ENCODE measurements at regions not wholly inside any gene's neighbourhood (a gene's known extent, or its start where the extent isn't known, plus 50 kb on each side); places are given as distances from the start of the nearest gene placed in this dataset.

GRCh38 chr11:80929031-80929805 lies 1488.4 kb upstream of the TENM4 start:
- H3K27me3 ChIP-seq (ENCODE audit: control insufficient read depth, insufficient read depth, low read length): no peaks in the 10 kb centered on the region
- DNase-seq (no peak), ATAC-seq (ENCODE audit: low read depth) (no peak)
- intact Hi-C loops (cut with micrococcal nuclease): no loop called here
- H2BK5ac ChIP-seq (ENCODE audit: low read depth, low read length, poor library complexity, severe bottlenecking): no peak overlapping the region
- no peak overlapping the region for H4K5ac ChIP-seq (ENCODE audit: low read depth, low read length)
- H3K79me1 ChIP-seq (ENCODE audit: low read depth in 1 of 2, low read length in 2 of 2): no peaks in the 10 kb centered on the region
- no peaks in the 10 kb centered on the region for H3K4me1 ChIP-seq (ENCODE audit: control insufficient read depth, insufficient read depth, low read length)
- no peak overlapping the region for H2BK20ac ChIP-seq (ENCODE audit: low read depth, low read length)
- H3K9me3 ChIP-seq (ENCODE audit: control insufficient read depth, insufficient read depth, low read length): no peaks in the 10 kb centered on the region
- H2AK5ac ChIP-seq (ENCODE audit: low read depth, low read length): no peak overlapping the region
- dilution Hi-C loops (cut with HindIII; ENCODE audit: low sequenced_read_pairs, unreplicated experiment): no loop called here
- no peak overlapping the region for H3K23ac ChIP-seq (ENCODE audit: low read depth, low read length)
- no peak overlapping the region for H4K91ac ChIP-seq (ENCODE audit: insufficient read depth, low read depth, low read length)
- no peak overlapping the region for H2AFZ ChIP-seq (replicated peaks; ENCODE audit: low read length, poor library complexity)
- no peak overlapping the region for H3K14ac ChIP-seq (replicated peaks; ENCODE audit: low read depth, low read length)
- no peak overlapping the region for H3K9ac ChIP-seq (ENCODE audit: low read depth, low read length)
- H2BK120ac ChIP-seq (ENCODE audit: low read depth, low read length): no peak overlapping the region
- POLR2A ChIA-PET (ENCODE audit: unreplicated experiment): no interaction called here
- no peak overlapping the region for H3K4me3 ChIP-seq (ENCODE audit: insufficient read depth, low read depth, low read length)
- TF ChIP-seq BHLHE40 (IDR thresholded peaks at IDR 0.05; ENCODE audit: low read depth, low read length) (no peak), MAFK (IDR thresholded peaks at IDR 0.05; ENCODE audit: low read depth, low read length) (no peak), CEBPB (IDR thresholded peaks at IDR 0.05; ENCODE audit: low read depth, low read length) (no peak), SMC3 (IDR thresholded peaks at IDR 0.05; ENCODE audit: low read depth, low read length) (no peak), NFE2L2 (IDR thresholded peaks at IDR 0.05; ENCODE audit: low read depth, low read length) (no peak), RCOR1 (IDR thresholded peaks at IDR 0.05; ENCODE audit: insufficient replicate concordance, low read length) (no peak), CTCF (conservative IDR thresholded peaks at IDR 0.05; ENCODE audit: low read depth, low read length) (no peak), FOS (IDR thresholded peaks at IDR 0.05; ENCODE audit: low read depth, low read length) (no peak), ELK1 (IDR thresholded peaks at IDR 0.05; ENCODE audit: borderline replicate concordance, low read depth, low read length) (no peak), RAD21 (IDR thresholded peaks at IDR 0.05; ENCODE audit: low read length) (no peak), USF2 (IDR thresholded peaks at IDR 0.05; ENCODE audit: low read depth, low read length) (no peak), POLR2A (IDR thresholded peaks at IDR 0.05; ENCODE audit: low read depth, low read length) (no peak), RFX5 (IDR thresholded peaks at IDR 0.05; ENCODE audit: low read depth, low read length) (no peak), MAZ (IDR thresholded peaks at IDR 0.05; ENCODE audit: borderline replicate concordance, low read depth, low read length) (no peak), MXI1 (IDR thresholded peaks at IDR 0.05; ENCODE audit: borderline replicate concordance, low read depth, low read length) (no peak)
- in situ Hi-C loops (cut with MboI; ENCODE audit: low sequenced_read_pairs): no loop called here
- no peak overlapping the region for H3K27ac ChIP-seq (ENCODE audit: insufficient read depth, low read length)
- BruUV-seq (replicated peaks): no TSS peak
- no CpG with 5 or more reads among the region's 1 CpG for WGBS, 2 experiments (ENCODE audit: extremely low coverage in 2 of 2, insufficient read length in 1 of 2)
- no peak overlapping the region for H3K18ac ChIP-seq (ENCODE audit: low read depth, low read length)
- H3K56ac ChIP-seq (ENCODE audit: extremely low read depth, insufficient read depth, low read length): no peak overlapping the region
- H2AK9ac ChIP-seq (replicated peaks; ENCODE audit: low read depth, low read length, poor library complexity): no peak overlapping the region
- CTCF ChIA-PET: no interaction called here
- no peak overlapping the region for H3K4ac ChIP-seq (ENCODE audit: low read depth, low read length)
- H3K9me1 ChIP-seq (ENCODE audit: insufficient read depth, low read length): no peaks in the 10 kb centered on the region
- H4K20me1 ChIP-seq (ENCODE audit: insufficient read depth, low read length): no peaks in the 10 kb centered on the region
- H4K8ac ChIP-seq (ENCODE audit: low read depth in 2 of 2, low read length in 2 of 2): no peak overlapping the region
- no peak overlapping the region for H2BK15ac ChIP-seq (ENCODE audit: low read depth, low read length)
- no peak overlapping the region for H3K4me2 ChIP-seq (ENCODE audit: low read depth, low read length)
- H3K36me3 ChIP-seq (ENCODE audit: control insufficient read depth, insufficient read depth, low read length): no peaks in the 10 kb centered on the region
